ENCODE measurements at regions not wholly inside any gene's neighbourhood (a gene's known extent, or its start where the extent isn't known, plus 50 kb on each side); places are given as distances from the start of the nearest gene placed in this dataset.

GRCh38 chr11:45473341-45473895 is 187.3 kb upstream of the SYT13 start:
- Histone ChIP-seq H3K27ac (ENCODE audit: extremely low read length, insufficient read depth, low read length) (no peak overlapping the region), H3K4me2 (ENCODE audit: low read depth, low read length) (no peak overlapping the region), H3K4me3 (replicated peaks in 1 of 3; ENCODE audit: insufficient read depth in 1 of 3, low read depth in 2 of 3, low read length in 3 of 3) (no peak overlapping the region), H3K4me1 (ENCODE audit: insufficient read depth, low read length) (no peaks in the 10 kb centered on the region), H3K9ac (ENCODE audit: insufficient read depth, low read depth, low read length) (no peak overlapping the region), H2AFZ (ENCODE audit: low read length) (no peak overlapping the region), H4K20me1 (ENCODE audit: insufficient read depth, low read length) (peaks cover 6% of the 10 kb centered on the region; the same call in 1 of the 2 replicates), H3K27me3 (ENCODE audit: control insufficient read depth in 1 of 2, insufficient read depth in 2 of 2, low read length in 2 of 2) (peaks cover 5 to 10% of the 10 kb centered on the region in 2 experiments; a peak in 2 of 5 replicates), H3K79me2 (ENCODE audit: insufficient read depth, low read length) (no peaks in the 10 kb centered on the region), H3K9me3 (ENCODE audit: low read length) (no peaks in the 10 kb centered on the region), H3K36me3 (replicated peaks in 1 of 2; ENCODE audit: control insufficient read depth in 1 of 2, insufficient read depth in 2 of 2, low read length in 2 of 2) (no peaks in the 10 kb centered on the region)
- FAIRE-seq (no peak), ATAC-seq (no peak; the same call in 2 of the 3 replicates), DNase-seq (ENCODE audit: low spot score) (no peak)
- TF ChIP-seq ZNF547 (CRISPR knock-in tag; IDR thresholded peaks at IDR 0.05) (no peak), CBX2 (IDR thresholded peaks at IDR 0.05; ENCODE audit: low read depth, low read length) (no peak), CBX2 (CRISPR knock-in tag; IDR thresholded peaks at IDR 0.05; ENCODE audit: low read depth) (no peak), ZC3H4 (CRISPR knock-in tag; IDR thresholded peaks at IDR 0.05; ENCODE audit: borderline replicate concordance) (no peak), HINFP (CRISPR knock-in tag; IDR thresholded peaks at IDR 0.05; ENCODE audit: low read depth) (no peak), RFX1 (IDR thresholded peaks at IDR 0.05) (no peak), ZNF761 (CRISPR knock-in tag; conservative IDR thresholded peaks at IDR 0.05) (no peak)
- intact Hi-C loops (cut with micrococcal nuclease; ENCODE audit: unreplicated experiment): no loop called here
- CTCF ChIA-PET (ENCODE audit: low intra/inter-chr PET ratio, low total read pairs): no interaction called here
- no TSS peak for BruUV-seq (replicated peaks)
- in situ Hi-C loops (cut with HindIII; ENCODE audit: extremely low pct_ligation_motif_present, low pct_unique_long_range_greater_than_20kb): no loop called here
- 2% methylated on average over 3 of the region's 3 CpGs for WGBS (ENCODE audit: low lambda C conversion rate)
- POLR2A ChIA-PET: no interaction called here

GRCh38 chr11:45472716-45473317 is 186.7 kb upstream of the SYT13 start:
- Histone ChIP-seq H3K4me1 (ENCODE audit: insufficient read depth, low read length) (no peaks in the 10 kb centered on the region), H4K20me1 (ENCODE audit: insufficient read depth, low read length) (peaks cover 6% of the 10 kb centered on the region; the same call in 1 of the 2 replicates), H3K4me2 (ENCODE audit: low read depth, low read length) (no peak overlapping the region), H3K36me3 (replicated peaks in 1 of 2; ENCODE audit: control insufficient read depth in 1 of 2, insufficient read depth in 2 of 2, low read length in 2 of 2) (no peaks in the 10 kb centered on the region), H3K27me3 (ENCODE audit: control insufficient read depth in 1 of 2, insufficient read depth in 2 of 2, low read length in 2 of 2) (peaks cover 7 to 12% of the 10 kb centered on the region in 2 experiments; a peak in 2 of 5 replicates), H3K9ac (ENCODE audit: insufficient read depth, low read depth, low read length) (no peak overlapping the region), H3K9me3 (ENCODE audit: low read length) (no peaks in the 10 kb centered on the region), H3K79me2 (ENCODE audit: insufficient read depth, low read length) (no peaks in the 10 kb centered on the region), H3K27ac (ENCODE audit: extremely low read length, insufficient read depth, low read length) (no peak overlapping the region), H2AFZ (ENCODE audit: low read length) (no peak overlapping the region), H3K4me3 (replicated peaks in 1 of 3; ENCODE audit: insufficient read depth in 1 of 3, low read depth in 2 of 3, low read length in 3 of 3) (no peak overlapping the region)
- in situ Hi-C loops (cut with HindIII; ENCODE audit: extremely low pct_ligation_motif_present, low pct_unique_long_range_greater_than_20kb) (no loop called here), intact Hi-C loops (cut with micrococcal nuclease; ENCODE audit: unreplicated experiment) (no loop called here)
- no peak for FAIRE-seq
- BruUV-seq (replicated peaks): no TSS peak
- POLR2A ChIA-PET: no interaction called here
- whole genome bisulfite sequencing (ENCODE audit: low lambda C conversion rate): 41% methylated on average over 14 of the region's 14 CpGs
- CTCF ChIA-PET (ENCODE audit: low intra/inter-chr PET ratio, low total read pairs): no interaction called here
- ATAC-seq: no peak
- no peak for DNase-seq (ENCODE audit: low spot score)
- TF ChIP-seq ZFP1 (CRISPR knock-in tag; IDR thresholded peaks at IDR 0.05) (no peak), IRF2 (CRISPR knock-in tag; IDR thresholded peaks at IDR 0.05) (no peak), ZNF724P (CRISPR knock-in tag; IDR thresholded peaks at IDR 0.05; ENCODE audit: borderline replicate concordance) (no peak)
